ENCODE measurements at regions not wholly inside any gene's neighbourhood (a gene's known extent, or its start where the extent isn't known, plus 50 kb on each side); places are given as distances from the start of the nearest gene placed in this dataset.
"Not testable (repeated sequence)": the region's sequence is repeated elsewhere in the genome, so short reads cannot be mapped to it uniquely, and the experiment has no call there.

DNA sequence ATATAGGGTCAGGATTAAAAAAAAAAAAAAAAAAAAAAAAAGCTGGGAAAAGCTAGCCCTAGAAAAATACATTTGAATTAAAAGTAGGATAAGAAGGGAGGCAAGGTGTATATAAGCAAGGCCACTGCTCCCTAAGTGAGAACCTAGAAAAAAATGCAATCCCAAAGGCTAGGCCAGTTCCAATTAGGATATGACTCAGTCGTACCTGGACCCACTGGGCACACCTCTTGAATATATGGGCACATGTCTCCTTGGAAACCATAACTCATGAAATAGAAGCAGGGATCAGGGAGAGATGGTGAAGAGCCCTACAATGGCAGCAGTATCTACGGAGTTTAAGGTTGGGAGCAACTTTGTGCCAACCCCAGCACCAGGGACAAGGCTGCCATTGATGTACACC is 314.1 kb upstream of the IL12A start:
- H3K9me3 Mint-ChIP-seq = no peaks in the 10 kb centered on the region
- no peaks in the 10 kb centered on the region for H3K36me3 Mint-ChIP-seq (ENCODE audit: low read depth)
- DNase-seq (ENCODE audit: low spot score) = no peak
- H3K27me3 Mint-ChIP-seq (ENCODE audit: low read depth) = no peaks in the 10 kb centered on the region
- no peaks in the 10 kb centered on the region for H3K4me1 Mint-ChIP-seq (ENCODE audit: low read depth)
- no peak overlapping the region for H3K4me3 Mint-ChIP-seq
- H3K27ac Mint-ChIP-seq = no peak overlapping the region

DNA sequence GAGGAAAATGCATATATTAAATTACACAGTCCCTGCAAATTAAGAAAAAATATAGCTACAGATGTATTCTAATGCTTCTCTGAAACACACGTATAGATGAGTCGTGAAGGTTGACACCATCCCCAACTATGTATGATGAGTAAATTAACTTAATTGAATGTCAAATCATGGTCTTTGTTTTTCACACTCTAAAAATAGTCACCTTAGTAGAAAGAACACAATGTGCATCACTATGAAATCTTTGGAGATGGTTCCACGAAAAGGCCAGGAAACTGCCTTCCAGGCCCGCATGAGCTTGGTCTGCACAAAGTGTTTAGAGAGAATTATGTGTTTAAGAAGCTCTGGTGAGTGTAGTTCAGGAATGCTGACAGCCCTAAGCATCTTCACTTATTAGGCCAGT is 313.4 kb upstream of the IL12A start:
- Mint-ChIP-seq H3K9me3 (no peaks in the 10 kb centered on the region), H3K27me3 (ENCODE audit: low read depth) (no peaks in the 10 kb centered on the region), H3K36me3 (ENCODE audit: low read depth) (no peaks in the 10 kb centered on the region), H3K4me1 (ENCODE audit: low read depth) (no peaks in the 10 kb centered on the region), H3K4me3 (no peak overlapping the region), H3K27ac (no peak overlapping the region)
- no peak for DNase-seq (ENCODE audit: low spot score)

DNA sequence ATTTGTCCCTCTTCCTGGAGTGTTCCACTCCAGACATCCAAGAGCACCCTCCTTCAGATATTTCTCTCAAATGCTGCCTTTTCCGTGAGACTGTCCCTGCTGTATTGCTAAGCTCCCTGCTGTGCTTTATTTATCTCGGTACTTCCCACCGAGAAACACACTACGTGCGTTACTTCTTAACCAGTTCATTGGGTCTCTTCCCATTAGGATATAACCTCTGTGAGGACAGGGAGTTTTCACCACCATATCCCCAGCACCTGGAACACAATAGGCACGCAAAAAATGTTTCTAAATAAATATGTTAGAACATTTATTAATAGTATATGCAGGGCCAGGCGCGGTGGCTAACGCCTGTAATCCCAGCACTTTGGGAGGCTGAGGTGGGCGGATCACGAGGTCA is 308.7 kb upstream of the IL12A start:
- H3K4me1 Mint-ChIP-seq (ENCODE audit: low read depth) = no peaks in the 10 kb centered on the region
- H3K36me3 Mint-ChIP-seq (ENCODE audit: low read depth) = no peaks in the 10 kb centered on the region
- H3K9me3 Mint-ChIP-seq = no peaks in the 10 kb centered on the region
- no peak overlapping the region for H3K4me3 Mint-ChIP-seq
- H3K27me3 Mint-ChIP-seq (ENCODE audit: low read depth) = no peaks in the 10 kb centered on the region
- H3K27ac Mint-ChIP-seq = no peak overlapping the region
- DNase-seq (ENCODE audit: low spot score) = no peak

DNA sequence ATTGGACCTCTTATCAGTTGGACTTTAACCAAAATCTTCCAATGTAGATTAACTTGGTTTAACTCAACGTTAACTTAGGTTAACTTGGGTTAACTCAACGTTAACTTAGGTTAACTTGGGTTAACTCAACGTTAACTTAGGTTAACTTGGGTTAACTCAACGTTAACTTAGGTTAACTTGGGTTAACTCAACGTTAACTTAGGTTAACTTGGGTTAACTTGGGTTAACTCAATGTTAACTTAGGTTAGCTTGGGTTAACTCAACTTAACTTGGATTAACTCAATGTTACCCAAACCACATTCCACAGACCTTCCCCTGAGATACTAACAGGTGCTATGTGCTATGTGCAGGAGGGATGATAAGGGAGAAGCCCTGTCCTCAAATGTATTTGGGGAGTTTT is 306.9 kb upstream of the IL12A start:
- DNase-seq (ENCODE audit: low spot score); H3K9me3 Mint-ChIP-seq; H3K27me3 Mint-ChIP-seq (ENCODE audit: low read depth); H3K4me3 Mint-ChIP-seq; H3K4me1 Mint-ChIP-seq (ENCODE audit: low read depth); H3K27ac Mint-ChIP-seq; H3K36me3 Mint-ChIP-seq (ENCODE audit: low read depth): not testable (repeated sequence)

DNA sequence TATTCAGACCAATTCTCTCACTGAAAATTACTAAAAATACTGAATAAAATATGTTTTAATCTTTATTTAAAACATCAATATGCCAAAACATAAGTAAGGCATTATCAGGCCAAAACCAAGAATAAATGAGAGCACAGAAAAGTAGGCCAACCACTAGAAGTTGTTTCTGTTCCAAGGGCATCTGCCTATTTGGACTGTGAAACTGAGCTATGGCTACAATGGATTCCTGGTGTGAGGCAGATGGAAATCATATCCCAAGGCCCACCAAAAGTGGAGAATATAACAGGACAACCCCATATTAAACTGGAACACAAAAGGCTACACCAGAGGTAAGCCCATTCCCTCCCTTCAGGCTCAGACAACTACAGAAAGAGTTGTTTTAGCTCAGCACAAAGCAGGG is 302.8 kb upstream of the IL12A start:
- Mint-ChIP-seq H3K4me1 (ENCODE audit: low read depth) (no peaks in the 10 kb centered on the region), H3K9me3 (no peaks in the 10 kb centered on the region), H3K4me3 (no peak overlapping the region), H3K36me3 (ENCODE audit: low read depth) (no peaks in the 10 kb centered on the region), H3K27me3 (ENCODE audit: low read depth) (no peaks in the 10 kb centered on the region), H3K27ac (no peak overlapping the region)
- DNase-seq (ENCODE audit: low spot score) = no peak

DNA sequence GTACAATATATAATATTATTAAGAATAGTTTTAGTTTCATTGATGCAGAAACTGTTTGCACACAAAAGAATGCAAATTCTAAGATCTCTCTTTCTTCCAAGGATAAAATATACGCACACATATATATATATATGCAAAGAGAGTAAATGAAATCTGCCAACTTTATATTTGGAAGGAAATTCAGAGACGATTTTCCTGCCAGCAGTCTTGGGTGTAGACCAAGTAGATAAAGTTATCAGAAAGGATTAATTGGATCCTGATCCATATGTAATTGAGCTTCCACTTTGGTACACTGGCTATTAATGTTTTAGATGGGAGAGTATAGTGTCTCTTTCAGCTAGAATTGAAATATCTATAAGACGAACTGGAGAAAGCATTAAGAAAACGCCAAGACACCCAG is 295.4 kb upstream of the IL12A start:
- Mint-ChIP-seq H3K27ac (no peak overlapping the region), H3K27me3 (ENCODE audit: low read depth) (no peaks in the 10 kb centered on the region), H3K9me3 (no peaks in the 10 kb centered on the region), H3K4me3 (no peak overlapping the region), H3K4me1 (ENCODE audit: low read depth) (no peaks in the 10 kb centered on the region), H3K36me3 (ENCODE audit: low read depth) (no peaks in the 10 kb centered on the region)
- DNase-seq (ENCODE audit: low spot score) = no peak

DNA sequence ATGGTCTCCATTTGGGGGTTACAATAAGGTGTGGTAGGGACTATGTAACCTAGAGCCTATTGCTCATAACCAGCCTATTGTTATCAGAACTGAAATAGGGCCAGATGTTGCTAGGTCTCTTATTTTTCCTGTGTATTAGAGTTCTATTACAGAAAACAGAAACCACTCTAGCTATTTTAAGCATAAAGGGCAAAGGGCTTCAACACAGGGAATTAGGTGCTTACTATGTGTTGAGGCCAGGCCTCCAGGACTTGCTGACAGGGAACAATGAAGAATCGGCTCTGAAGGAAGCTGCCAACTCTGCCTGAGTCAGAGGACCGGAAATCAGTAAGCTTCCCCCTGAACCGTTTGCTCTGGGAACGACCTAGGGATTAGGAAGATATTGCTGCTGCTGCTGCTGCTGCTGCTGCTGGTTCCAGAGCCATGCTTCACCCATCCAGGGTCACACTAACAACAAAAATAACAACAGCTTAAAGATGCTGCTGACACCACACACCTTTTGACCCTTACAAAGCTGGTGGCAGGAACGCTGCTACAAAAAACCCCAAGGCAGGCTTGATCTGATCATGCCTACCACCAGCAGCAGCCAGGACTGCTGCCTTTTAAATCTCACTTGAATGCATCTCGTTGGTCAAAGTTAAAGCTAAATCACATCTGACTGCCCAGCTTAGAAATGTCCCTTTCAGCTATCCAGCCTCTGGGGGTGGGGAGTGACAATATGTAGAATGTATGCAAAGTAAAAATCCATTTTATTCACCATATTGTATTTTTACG is 276.9 kb upstream of the IL12A start:
- Mint-ChIP-seq H3K4me1 (ENCODE audit: low read depth) (no peaks in the 10 kb centered on the region), H3K36me3 (ENCODE audit: low read depth) (no peaks in the 10 kb centered on the region), H3K27ac (no peak overlapping the region), H3K9me3 (no peaks in the 10 kb centered on the region), H3K4me3 (no peak overlapping the region), H3K27me3 (ENCODE audit: low read depth) (no peaks in the 10 kb centered on the region)
- no peak for DNase-seq (ENCODE audit: low spot score)

DNA sequence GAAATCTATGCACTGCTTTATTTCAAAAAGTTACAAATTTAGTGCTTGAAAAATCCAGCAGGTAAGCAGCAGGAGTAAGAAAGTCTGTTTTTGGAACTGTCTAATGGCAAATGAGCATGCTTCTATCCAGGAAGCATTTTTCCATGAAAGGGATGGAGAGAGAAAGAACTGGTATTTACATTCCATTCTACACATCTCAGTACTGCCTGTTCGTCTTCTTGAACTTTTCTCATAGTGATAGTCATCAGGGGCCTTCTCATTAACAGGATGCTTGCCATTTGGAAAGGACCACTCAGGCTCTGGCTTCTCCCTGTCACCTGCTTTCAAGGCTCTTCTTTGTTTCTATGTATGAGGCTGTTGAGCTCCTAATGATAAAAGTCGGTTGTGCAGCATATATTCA is 267.3 kb upstream of the IL12A start:
- no peaks in the 10 kb centered on the region for H3K27me3 Mint-ChIP-seq (ENCODE audit: low read depth)
- H3K36me3 Mint-ChIP-seq (ENCODE audit: low read depth) = no peaks in the 10 kb centered on the region
- H3K9me3 Mint-ChIP-seq = no peaks in the 10 kb centered on the region
- H3K4me3 Mint-ChIP-seq = no peak overlapping the region
- no peak for DNase-seq (ENCODE audit: low spot score)
- no peaks in the 10 kb centered on the region for H3K4me1 Mint-ChIP-seq (ENCODE audit: low read depth)
- no peak overlapping the region for H3K27ac Mint-ChIP-seq

DNA sequence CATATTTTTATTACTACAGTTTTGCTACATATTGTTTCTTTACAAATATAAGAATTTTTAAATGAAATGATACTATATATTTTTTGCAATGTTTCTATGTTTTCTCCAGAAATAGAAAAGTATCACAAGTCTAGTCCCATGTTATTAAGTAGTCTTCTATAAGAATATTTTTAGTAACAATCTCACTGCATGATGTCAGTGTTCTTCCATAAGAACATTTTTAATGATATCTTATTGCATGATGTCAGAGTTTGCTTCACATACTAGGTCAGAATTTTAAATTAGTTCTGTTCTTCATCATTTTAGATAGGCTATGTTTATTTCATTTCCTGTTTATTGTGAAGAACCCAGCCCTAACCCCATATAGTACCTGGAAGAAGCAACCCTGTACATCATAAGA is 265.3 kb upstream of the IL12A start:
- DNase-seq (ENCODE audit: low spot score) = no peak
- Mint-ChIP-seq H3K4me1 (ENCODE audit: low read depth) (no peaks in the 10 kb centered on the region), H3K9me3 (no peaks in the 10 kb centered on the region), H3K4me3 (no peak overlapping the region), H3K27ac (no peak overlapping the region), H3K27me3 (ENCODE audit: low read depth) (no peaks in the 10 kb centered on the region), H3K36me3 (ENCODE audit: low read depth) (no peaks in the 10 kb centered on the region)

DNA sequence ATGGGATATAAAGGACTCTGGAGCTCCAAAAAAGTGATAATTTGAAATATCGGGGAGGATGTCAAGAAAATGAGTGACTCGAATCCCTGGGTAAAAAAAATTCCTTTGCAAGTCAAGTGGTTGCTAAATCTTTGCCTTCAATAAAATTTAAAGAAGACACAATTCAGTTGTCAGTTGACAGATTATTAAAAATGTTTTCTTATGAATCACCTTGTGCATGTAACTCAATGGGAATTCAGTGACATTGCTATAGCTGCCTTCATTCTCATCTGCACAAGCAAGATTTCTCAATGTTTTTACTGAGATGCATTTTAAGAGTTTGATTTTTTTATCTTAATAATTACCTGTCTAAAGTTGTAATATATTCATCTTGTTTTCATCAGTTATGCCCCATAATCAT is 264.0 kb upstream of the IL12A start:
- Mint-ChIP-seq H3K27me3 (ENCODE audit: low read depth) (no peaks in the 10 kb centered on the region), H3K9me3 (no peaks in the 10 kb centered on the region), H3K36me3 (ENCODE audit: low read depth) (no peaks in the 10 kb centered on the region), H3K27ac (no peak overlapping the region), H3K4me1 (ENCODE audit: low read depth) (no peaks in the 10 kb centered on the region), H3K4me3 (no peak overlapping the region)
- no peak for DNase-seq (ENCODE audit: low spot score)

DNA sequence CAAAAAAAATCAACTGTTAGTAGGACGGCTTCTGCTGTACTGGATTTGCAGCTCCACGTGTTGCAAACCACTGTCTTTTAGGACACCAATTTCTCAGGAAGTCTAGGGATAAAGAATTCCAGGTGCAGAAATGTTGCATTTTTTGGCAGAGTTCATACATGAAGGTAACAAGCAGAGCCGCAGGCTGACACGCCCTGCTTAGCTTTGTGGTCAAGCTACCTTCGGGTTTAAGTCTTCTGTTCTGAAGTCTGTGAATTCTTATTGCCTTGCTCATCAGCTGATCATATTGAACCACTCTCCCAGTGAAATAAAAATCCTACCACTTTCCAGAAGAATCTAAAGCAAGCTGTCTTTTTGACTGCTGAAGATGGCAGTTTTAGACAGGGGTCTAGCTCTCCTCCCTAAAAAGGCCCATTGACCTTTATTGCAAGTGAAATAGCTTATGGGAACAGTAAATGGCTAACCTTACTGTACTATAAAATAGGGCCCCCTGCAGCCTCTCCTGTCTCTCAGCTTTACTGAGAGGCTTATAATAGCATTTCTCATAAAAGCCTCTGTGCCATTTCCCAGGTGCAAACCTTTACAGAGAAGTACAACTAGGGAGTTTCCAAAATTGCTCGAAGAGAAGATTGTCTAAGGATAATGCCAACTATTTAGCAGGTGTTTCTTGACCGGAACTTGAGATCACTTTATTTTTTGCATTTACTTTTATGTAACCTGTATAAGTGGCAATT is 262.2 kb upstream of the IL12A start:
- H3K36me3 Mint-ChIP-seq (ENCODE audit: low read depth) = no peaks in the 10 kb centered on the region
- no peaks in the 10 kb centered on the region for H3K27me3 Mint-ChIP-seq (ENCODE audit: low read depth)
- H3K27ac Mint-ChIP-seq = no peak overlapping the region
- DNase-seq (ENCODE audit: low spot score) = no peak
- H3K4me1 Mint-ChIP-seq (ENCODE audit: low read depth) = no peaks in the 10 kb centered on the region
- no peaks in the 10 kb centered on the region for H3K9me3 Mint-ChIP-seq
- no peak overlapping the region for H3K4me3 Mint-ChIP-seq

DNA sequence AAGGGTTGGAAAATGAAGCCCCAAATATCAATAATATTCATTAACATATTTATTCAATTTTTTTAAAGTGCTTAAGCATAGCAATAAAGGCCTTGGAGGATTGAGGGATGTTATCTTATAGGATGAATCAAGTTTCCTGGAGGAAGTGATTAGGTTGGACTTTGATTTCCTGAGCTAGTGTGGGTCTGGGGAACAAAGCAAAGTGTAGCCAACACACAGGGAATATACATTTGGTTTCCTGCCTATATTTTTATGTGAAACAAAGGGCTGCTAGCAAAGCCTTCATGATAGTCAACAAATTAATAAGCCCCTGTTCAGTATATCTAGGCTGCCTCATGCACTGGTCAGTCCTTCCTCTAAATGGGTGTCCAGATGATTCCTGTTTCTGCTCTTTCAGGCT is 261.1 kb upstream of the IL12A start:
- no peak overlapping the region for H3K27ac Mint-ChIP-seq
- no peak for DNase-seq (ENCODE audit: low spot score)

DNA sequence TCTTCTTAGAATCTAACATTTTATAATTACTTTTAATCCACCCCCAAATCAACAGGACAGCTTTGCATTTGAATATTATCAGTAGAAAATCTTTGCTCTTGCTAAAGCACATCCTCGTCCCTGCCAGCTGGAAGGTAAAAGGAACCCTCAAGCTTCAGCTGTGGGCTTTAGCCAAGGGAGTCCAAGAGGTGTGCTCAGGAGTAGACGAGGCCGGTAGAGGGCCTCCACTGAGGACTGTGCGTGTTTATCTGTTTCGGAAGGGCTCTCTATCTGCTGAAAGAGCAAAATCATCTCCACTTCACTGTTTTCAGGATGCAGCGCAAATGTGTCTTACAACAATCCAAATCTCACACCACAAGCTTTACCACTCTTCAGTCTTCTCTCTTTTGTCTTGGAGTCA is 257.4 kb upstream of the IL12A start:
- no peaks in the 10 kb centered on the region for H3K9me3 Mint-ChIP-seq
- no peaks in the 10 kb centered on the region for H3K4me1 Mint-ChIP-seq (ENCODE audit: low read depth)
- DNase-seq (ENCODE audit: low spot score) = no peak
- no peaks in the 10 kb centered on the region for H3K27me3 Mint-ChIP-seq (ENCODE audit: low read depth)
- no peak overlapping the region for H3K27ac Mint-ChIP-seq
- no peaks in the 10 kb centered on the region for H3K36me3 Mint-ChIP-seq (ENCODE audit: low read depth)
- H3K4me3 Mint-ChIP-seq = no peak overlapping the region

More for the DNA sequence above, 261.1 kb upstream of the IL12A start:
- Mint-ChIP-seq H3K4me3 (no peak overlapping the region), H3K9me3 (no peaks in the 10 kb centered on the region), H3K36me3 (ENCODE audit: low read depth) (no peaks in the 10 kb centered on the region), H3K4me1 (ENCODE audit: low read depth) (no peaks in the 10 kb centered on the region), H3K27me3 (ENCODE audit: low read depth) (no peaks in the 10 kb centered on the region)

DNA sequence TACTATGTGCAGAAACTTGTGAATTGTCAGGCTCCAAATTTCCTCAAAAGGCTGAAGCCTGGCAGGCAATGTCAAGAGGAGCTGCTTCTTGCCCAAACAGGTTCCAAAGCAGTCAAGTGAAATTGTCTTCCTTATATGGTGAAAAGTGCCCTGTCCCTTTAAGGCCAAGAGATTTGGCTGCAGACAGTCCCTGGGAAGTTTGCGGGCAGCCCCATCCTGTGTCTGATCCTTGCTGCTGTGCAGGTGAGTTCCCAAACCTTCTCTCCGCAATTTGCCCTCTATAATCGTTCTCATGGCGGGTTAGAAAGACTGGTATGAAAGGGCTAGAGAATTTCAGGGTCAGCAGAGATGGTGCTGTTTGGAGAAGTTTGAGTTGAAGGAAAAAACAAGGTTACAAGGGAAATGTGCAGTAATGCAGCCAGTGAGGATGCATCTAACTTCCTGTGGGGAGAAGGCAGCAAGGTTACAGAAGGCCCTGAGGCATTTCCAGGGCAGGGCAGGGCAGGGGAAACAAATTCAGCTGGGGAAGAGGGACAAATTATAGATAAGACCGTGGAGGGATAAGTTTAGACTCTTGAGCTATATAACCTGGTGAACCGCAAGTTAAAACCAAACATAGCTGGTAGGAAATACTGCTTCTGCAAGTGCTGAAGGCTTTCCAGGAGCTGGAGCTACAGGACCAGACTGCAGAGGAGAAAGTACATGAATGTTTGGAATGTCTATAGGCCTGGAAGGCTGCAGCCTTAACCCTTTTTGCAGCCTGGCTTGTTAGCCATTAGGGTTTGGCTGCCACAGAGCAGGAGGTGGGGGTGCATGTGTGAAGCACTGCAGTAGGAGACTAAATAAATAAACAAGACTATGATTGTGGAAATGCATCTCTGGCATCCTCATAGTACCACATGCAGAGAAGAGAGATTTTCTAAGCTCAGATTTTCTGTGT is 256.2 kb upstream of the IL12A start:
- Mint-ChIP-seq H3K4me1 (ENCODE audit: low read depth) (no peaks in the 10 kb centered on the region), H3K9me3 (no peaks in the 10 kb centered on the region), H3K36me3 (ENCODE audit: low read depth) (no peaks in the 10 kb centered on the region), H3K27me3 (ENCODE audit: low read depth) (no peaks in the 10 kb centered on the region), H3K4me3 (no peak overlapping the region), H3K27ac (no peak overlapping the region)
- no peak for DNase-seq (ENCODE audit: low spot score)

Data from T-helper 2 cell treated with Interferon-gamma antibody and Interleukin-4, amounts not matched to agents 5 μg/mL and 100 μg/mL, for 36 hours (primary cell).